Transverse colon (tissue), 4 donors: ENCODE measurements at regions not wholly inside any gene's neighbourhood (a gene's known extent, or its start where the extent isn't known, plus 50 kb on each side); places are given as distances from the start of the nearest gene placed in this dataset.

Experiments used
- POLR2A ChIP-seq: fragments of 450-650 bp; IDR thresholded peaks from one replicate; pipeline ENCODE4 v1.6.1; 2016; ENCODE audit warnings: antibody characterized with exemption, mild to moderate bottlenecking, moderate library complexity
- POLR2AphosphoS5 ChIP-seq, 3 donors: sonication (generic); formaldehyde crosslinking; IDR thresholded peaks; one replicate each; pipeline ENCODE4 v1.6.1; 2016; ENCODE audit warnings: antibody characterized with exemption in 3 of 3
- TF ChIP-seq, protein P1 (sequence below), 5 experiments: fragments of 200-600 bp in 3 of 5; fragments of 450-650 bp in 2 of 5; sonication (generic) in 3 of 5; IDR thresholded peaks; 1 replicate in 2 of 5; 2 replicates in 3 of 5; pipeline ENCODE4 v1.5.1; 2016 to 2017; ENCODE audit warnings: antibody characterized with exemption in 5 of 5, inconsistent platforms in 3 of 5, mild to moderate bottlenecking in 2 of 5, moderate library complexity in 1 of 5

DNA sequence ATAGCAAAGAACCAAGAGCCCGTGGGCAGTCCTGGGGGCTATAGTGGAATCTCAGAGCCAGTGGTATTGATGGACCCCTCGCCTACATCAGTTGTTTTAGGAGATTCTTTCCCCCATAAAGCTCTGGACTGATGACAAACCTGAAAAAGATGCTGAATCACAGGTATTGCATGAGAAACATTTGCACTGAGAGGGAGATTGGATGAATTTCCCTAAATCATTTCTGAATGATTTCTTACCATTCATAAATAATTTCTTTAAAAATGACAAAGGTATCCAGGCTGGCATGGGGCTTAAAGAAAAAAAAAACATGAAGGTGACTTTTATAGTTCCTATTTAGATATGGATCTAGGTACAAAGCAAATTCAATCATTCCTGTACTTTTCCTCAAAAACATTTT, 54.0 kb upstream of the SLIT3 start:
- TF ChIP-seq, protein P1, sequence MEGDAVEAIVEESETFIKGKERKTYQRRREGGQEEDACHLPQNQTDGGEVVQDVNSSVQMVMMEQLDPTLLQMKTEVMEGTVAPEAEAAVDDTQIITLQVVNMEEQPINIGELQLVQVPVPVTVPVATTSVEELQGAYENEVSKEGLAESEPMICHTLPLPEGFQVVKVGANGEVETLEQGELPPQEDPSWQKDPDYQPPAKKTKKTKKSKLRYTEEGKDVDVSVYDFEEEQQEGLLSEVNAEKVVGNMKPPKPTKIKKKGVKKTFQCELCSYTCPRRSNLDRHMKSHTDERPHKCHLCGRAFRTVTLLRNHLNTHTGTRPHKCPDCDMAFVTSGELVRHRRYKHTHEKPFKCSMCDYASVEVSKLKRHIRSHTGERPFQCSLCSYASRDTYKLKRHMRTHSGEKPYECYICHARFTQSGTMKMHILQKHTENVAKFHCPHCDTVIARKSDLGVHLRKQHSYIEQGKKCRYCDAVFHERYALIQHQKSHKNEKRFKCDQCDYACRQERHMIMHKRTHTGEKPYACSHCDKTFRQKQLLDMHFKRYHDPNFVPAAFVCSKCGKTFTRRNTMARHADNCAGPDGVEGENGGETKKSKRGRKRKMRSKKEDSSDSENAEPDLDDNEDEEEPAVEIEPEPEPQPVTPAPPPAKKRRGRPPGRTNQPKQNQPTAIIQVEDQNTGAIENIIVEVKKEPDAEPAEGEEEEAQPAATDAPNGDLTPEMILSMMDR (IDR thresholded peaks at IDR 0.05) = no peak
- TF ChIP-seq POLR2A (no peak), POLR2AphosphoS5 (IDR thresholded peaks at IDR 0.05) (no peak)
